Neural progenitor cell (in vitro differentiated cells): ENCODE measurements at regions not wholly inside any gene's neighbourhood (a gene's known extent, or its start where the extent isn't known, plus 50 kb on each side); places are given as distances from the start of the nearest gene placed in this dataset.

ENCODE experiments used
- EZH2phosphoT487 ChIP-seq: fragments of 200-600 bp; sonication (generic); IDR thresholded peaks from 2 replicates; pipeline ENCODE4 v1.6.1; 2017; ENCODE audit warnings: antibody characterized with exemption
- TF ChIP-seq, protein P1 (sequence below): fragments of 200-600 bp; sonication (generic); IDR thresholded peaks from 2 replicates; pipeline ENCODE4 v1.5.1; 2017; ENCODE audit warnings: antibody characterized with exemption, mild to moderate bottlenecking

DNA sequence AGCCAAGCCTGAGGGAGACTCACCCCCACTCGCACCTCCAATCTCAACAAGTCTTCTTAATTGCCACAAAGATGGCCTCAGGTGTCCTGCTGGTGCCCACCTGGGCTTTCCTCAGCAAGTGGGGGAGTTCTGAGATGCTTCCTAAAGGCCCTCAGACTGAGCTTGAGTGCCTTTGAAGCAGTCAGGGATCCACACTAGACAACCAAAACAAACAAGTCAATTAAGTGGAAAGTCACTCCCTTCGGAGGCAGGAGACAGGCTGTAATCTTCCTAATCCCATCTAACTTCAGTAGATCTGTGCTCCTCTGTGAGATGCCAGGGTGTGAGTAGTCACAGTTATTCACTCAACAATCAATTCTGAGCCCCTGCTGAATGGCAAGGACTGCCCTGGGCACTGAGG is 68.3 kb upstream of the SERP2 start:
- TF ChIP-seq, protein P1, sequence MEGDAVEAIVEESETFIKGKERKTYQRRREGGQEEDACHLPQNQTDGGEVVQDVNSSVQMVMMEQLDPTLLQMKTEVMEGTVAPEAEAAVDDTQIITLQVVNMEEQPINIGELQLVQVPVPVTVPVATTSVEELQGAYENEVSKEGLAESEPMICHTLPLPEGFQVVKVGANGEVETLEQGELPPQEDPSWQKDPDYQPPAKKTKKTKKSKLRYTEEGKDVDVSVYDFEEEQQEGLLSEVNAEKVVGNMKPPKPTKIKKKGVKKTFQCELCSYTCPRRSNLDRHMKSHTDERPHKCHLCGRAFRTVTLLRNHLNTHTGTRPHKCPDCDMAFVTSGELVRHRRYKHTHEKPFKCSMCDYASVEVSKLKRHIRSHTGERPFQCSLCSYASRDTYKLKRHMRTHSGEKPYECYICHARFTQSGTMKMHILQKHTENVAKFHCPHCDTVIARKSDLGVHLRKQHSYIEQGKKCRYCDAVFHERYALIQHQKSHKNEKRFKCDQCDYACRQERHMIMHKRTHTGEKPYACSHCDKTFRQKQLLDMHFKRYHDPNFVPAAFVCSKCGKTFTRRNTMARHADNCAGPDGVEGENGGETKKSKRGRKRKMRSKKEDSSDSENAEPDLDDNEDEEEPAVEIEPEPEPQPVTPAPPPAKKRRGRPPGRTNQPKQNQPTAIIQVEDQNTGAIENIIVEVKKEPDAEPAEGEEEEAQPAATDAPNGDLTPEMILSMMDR: no peak
- no peak for TF ChIP-seq EZH2phosphoT487
